Thyroid gland (tissue), 4 donors: ENCODE measurements at regions not wholly inside any gene's neighbourhood (a gene's known extent, or its start where the extent isn't known, plus 50 kb on each side); places are given as distances from the start of the nearest gene placed in this dataset.
"Not testable (repeated sequence)": the region's sequence is repeated elsewhere in the genome, so short reads cannot be mapped to it uniquely, and the experiment has no call there.

Source experiments
- DNase-seq, 2 donors: peaks; one replicate each; pipeline ENCODE4 v3.0.0-alpha.2; 2019
- H3K27ac ChIP-seq, 3 donors: fragments of 200-600 bp; sonication (generic); 1 replicate in 2 of 3; 2 replicates in 1 of 3; pipeline ENCODE4 v1.5.1; 2016 to 2019; ENCODE audit warnings: mild to moderate bottlenecking in 1 of 3, moderate library complexity in 1 of 3
- H3K27me3 ChIP-seq: fragments of 200-600 bp; sonication (generic); one replicate; pipeline ENCODE4 v1.5.1; 2019
- H3K36me3 ChIP-seq, 2 donors: fragments of 200-600 bp; sonication (generic); one replicate each; pipeline ENCODE4 v1.5.1; 2016 to 2019
- H3K4me1 ChIP-seq, 2 donors: fragments of 200-600 bp; sonication (generic); one replicate each; pipeline ENCODE4 v1.5.1; 2017 to 2019
- H3K4me3 ChIP-seq, 3 donors: fragments of 200-600 bp; sonication (generic); replicated peaks in 1 of 3; 1 replicate in 2 of 3; 2 replicates in 1 of 3; pipeline ENCODE4 v1.5.1; 2016; ENCODE audit warnings: mild to moderate bottlenecking in 1 of 3
- H3K9me3 ChIP-seq: fragments of 200-600 bp; sonication (generic); one replicate; pipeline ENCODE4 v1.5.1; 2017
- CTCF ChIP-seq, 6 experiments: fragments of 200-600 bp in 3 of 6; fragments of 450-650 bp in 3 of 6; sonication (generic) in 3 of 6; IDR thresholded peaks; one replicate each; pipeline ENCODE4 v1.5.1; 2016 to 2019; ENCODE audit warnings: antibody characterized with exemption in 6 of 6, mild to moderate bottlenecking in 2 of 6, inconsistent platforms in 1 of 6, moderate library complexity in 1 of 6
- POLR2A ChIP-seq, 2 donors: fragments of 450-650 bp; IDR thresholded peaks; one replicate each; pipeline ENCODE4 v1.6.1; 2017; ENCODE audit warnings: antibody characterized with exemption in 2 of 2, mild to moderate bottlenecking in 2 of 2, moderate library complexity in 1 of 2
- WGBS, 2 donors: methylation state at CpG; one replicate each; pipeline ENCODE4 v1.1.5; 2017; 5-methylcytosine and 5-hydroxymethylcytosine counted together
- intact Hi-C: fragments of 100-400 bp; cut with DNase I; formaldehyde crosslinking; loops from one replicate; pipeline ENCODE4 v1.15.1; 2023

DNA sequence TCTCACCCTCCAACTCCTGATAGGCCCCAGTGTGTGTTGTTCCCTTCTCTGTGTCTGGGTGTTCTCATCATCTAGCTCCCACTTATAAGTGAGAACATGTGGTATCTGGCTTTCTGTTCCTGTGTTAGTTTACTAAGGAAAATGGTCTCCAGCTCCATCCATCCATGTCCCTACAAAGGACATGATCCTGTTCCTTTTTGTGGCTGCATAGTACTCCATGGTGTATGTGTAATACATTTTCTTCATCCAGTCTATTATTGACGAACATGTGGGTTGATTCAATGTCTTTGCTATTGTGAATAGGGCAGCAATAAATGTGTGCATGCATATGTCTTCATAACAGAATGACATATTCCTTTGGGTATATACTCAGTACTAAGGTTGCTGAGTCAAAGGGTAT lies 1397.0 kb downstream of the UQCRFS1 start:
- TF ChIP-seq CTCF (IDR thresholded peaks at IDR 0.05): no peak
- TF ChIP-seq POLR2A (IDR thresholded peaks at IDR 0.05): no peak
- intact Hi-C loops: no loop called here
- Histone ChIP-seq H3K27ac (no peak overlapping the region), H3K9me3 (no peaks in the 10 kb centered on the region), H3K36me3 (no peaks in the 10 kb centered on the region), H3K27me3 (no peaks in the 10 kb centered on the region), H3K4me3 (no peak overlapping the region), H3K4me1 (no peaks in the 10 kb centered on the region)
- WGBS, 2 donors: 76 to 87% methylated on average over 1 of the region's 1 CpG
- DNase-seq: no peak

GRCh38 chr19:27814834-27815233 lies 1398.1 kb downstream of the UQCRFS1 start:
- 70 to 83% methylated on average over 4 of the region's 4 CpGs for WGBS, 2 donors
- H3K9me3 ChIP-seq: not testable (repeated sequence)

DNA sequence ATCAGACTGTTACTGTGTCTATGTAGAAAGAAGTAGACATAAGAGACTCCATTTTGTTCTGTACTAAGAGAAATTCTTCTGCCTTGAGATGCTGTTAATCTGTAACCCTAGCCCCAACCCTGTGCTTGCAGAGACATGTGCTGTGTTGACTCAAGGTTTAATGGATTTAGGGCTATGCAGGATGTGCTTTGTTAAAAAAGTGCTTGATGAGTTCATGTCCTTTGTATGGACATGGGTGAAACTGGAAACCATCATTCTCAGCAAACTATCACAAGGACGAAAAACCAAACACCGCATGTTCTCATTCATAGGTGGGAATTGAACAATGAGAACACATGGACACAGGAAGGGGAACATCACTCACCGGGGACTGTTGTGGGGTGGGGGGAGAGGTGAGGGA lies 1398.7 kb downstream of the UQCRFS1 start:
- H3K36me3 ChIP-seq, H3K9me3 ChIP-seq, H3K27me3 ChIP-seq, intact Hi-C loops, H3K27ac ChIP-seq, H3K4me1 ChIP-seq, H3K4me3 ChIP-seq, DNase-seq: not testable (repeated sequence)
- 91 to 100% methylated on average over 3 of the region's 3 CpGs for WGBS, 2 donors

More at GRCh38 chr19:27814834-27815233, 1398.1 kb downstream of the UQCRFS1 start:
- H3K27me3 ChIP-seq, DNase-seq, intact Hi-C loops, H3K36me3 ChIP-seq, H3K4me1 ChIP-seq, H3K4me3 ChIP-seq, H3K27ac ChIP-seq: not testable (repeated sequence)

- TF ChIP-seq POLR2A (IDR thresholded peaks at IDR 0.05): no peak
- no peak for TF ChIP-seq CTCF (IDR thresholded peaks at IDR 0.05)
- Histone ChIP-seq H3K9me3 (no peaks in the 10 kb centered on the region), H3K36me3 (no peaks in the 10 kb centered on the region), H3K4me3 (no peak overlapping the region), H3K27ac (no peak overlapping the region), H3K27me3 (no peaks in the 10 kb centered on the region), H3K4me1 (no peaks in the 10 kb centered on the region)
- no peak for DNase-seq
- whole genome bisulfite sequencing, 2 donors: 96% methylated on average over 16 to 17 of the region's 17 CpGs
- intact Hi-C loops: no loop called here
These were observed 1406.4 kb downstream of the UQCRFS1 start for GRCh38 chr19:27806471-27807070.

GRCh38 chr19:27805848-27806247 lies 1407.1 kb downstream of the UQCRFS1 start:
- Histone ChIP-seq H3K36me3 (no peaks in the 10 kb centered on the region), H3K27me3 (no peaks in the 10 kb centered on the region), H3K4me3 (no peak overlapping the region), H3K9me3 (no peaks in the 10 kb centered on the region), H3K27ac (no peak overlapping the region), H3K4me1 (no peaks in the 10 kb centered on the region)
- WGBS, 2 donors: 95 to 96% methylated on average over 14 to 19 of the region's 19 CpGs
- no peak for TF ChIP-seq CTCF (IDR thresholded peaks at IDR 0.05)
- TF ChIP-seq POLR2A (IDR thresholded peaks at IDR 0.05): no peak
- no peak for DNase-seq
- intact Hi-C loops: no loop called here

- TF ChIP-seq CTCF (IDR thresholded peaks at IDR 0.05): peak in 1 of 6 experiments; percentile 19
- H3K9me3 ChIP-seq, intact Hi-C loops, H3K36me3 ChIP-seq, H3K27ac ChIP-seq, H3K4me3 ChIP-seq, H3K4me1 ChIP-seq, H3K27me3 ChIP-seq: not testable (repeated sequence)
- DNase-seq: peak; percentile 24 to 32
- WGBS, 2 donors: 50 to 68% methylated on average over 15 of the region's 15 CpGs
These were observed 1410.7 kb downstream of the UQCRFS1 start for GRCh38 chr19:27802293-27802692.
